ENCODE measurements at regions not wholly inside any gene's neighbourhood (a gene's known extent, or its start where the extent isn't known, plus 50 kb on each side); places are given as distances from the start of the nearest gene placed in this dataset.

DNA sequence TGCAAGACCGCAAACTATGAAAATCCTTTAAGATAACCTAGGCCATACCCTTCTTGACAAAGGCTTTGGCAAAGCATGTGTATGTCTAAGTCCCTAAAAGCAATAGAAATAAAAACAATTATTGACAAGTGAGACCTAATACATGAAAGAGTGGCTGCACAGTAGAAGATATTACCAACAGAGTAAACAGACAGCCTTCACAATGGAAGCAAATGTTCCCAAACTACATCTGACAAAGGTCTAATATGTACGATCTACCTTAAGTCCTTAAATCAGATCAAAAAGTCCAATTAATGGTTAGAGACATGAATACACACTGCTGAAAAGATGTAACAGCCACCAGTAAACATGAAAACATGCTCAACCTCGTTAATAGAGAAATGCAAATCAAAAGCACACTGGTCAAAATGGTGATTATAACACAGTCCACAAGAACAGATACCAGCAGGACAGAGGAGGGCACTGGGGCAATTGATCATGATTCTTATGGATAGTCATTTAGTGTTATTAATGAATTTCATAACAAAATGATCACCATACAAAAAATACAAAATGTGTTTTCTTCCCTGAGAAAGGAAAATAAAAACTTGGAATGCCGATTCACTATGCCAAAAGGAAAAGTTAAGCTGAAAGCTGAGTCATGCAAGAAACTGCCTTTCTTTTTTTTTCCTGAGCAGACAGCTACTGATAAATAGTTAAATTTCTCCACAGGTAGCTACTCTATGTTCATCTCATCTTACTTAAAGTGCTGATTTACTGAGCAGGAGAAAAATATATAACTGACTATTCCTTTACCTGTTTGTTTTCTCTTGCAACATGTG, 102.6 kb upstream of the VPREB1 start:
- CTCF ChIA-PET = interaction anchor here (0.7 to 0.8 kb wide), 2 partner anchors 31 to 207 kb away, joined by 3 read pairs; no protein-coding TSS in a partner anchor
- H3K27ac ChIP-seq = no peak overlapping the region
- TF ChIP-seq, protein P1, sequence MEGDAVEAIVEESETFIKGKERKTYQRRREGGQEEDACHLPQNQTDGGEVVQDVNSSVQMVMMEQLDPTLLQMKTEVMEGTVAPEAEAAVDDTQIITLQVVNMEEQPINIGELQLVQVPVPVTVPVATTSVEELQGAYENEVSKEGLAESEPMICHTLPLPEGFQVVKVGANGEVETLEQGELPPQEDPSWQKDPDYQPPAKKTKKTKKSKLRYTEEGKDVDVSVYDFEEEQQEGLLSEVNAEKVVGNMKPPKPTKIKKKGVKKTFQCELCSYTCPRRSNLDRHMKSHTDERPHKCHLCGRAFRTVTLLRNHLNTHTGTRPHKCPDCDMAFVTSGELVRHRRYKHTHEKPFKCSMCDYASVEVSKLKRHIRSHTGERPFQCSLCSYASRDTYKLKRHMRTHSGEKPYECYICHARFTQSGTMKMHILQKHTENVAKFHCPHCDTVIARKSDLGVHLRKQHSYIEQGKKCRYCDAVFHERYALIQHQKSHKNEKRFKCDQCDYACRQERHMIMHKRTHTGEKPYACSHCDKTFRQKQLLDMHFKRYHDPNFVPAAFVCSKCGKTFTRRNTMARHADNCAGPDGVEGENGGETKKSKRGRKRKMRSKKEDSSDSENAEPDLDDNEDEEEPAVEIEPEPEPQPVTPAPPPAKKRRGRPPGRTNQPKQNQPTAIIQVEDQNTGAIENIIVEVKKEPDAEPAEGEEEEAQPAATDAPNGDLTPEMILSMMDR (conservative IDR thresholded peaks at IDR 0.05; ENCODE audit: low read depth) = no peak
- POLR2A ChIA-PET (ENCODE audit: low non-redundant PET) = no interaction called here
- no peak for DNase-seq (ENCODE audit: low spot score)

DNA sequence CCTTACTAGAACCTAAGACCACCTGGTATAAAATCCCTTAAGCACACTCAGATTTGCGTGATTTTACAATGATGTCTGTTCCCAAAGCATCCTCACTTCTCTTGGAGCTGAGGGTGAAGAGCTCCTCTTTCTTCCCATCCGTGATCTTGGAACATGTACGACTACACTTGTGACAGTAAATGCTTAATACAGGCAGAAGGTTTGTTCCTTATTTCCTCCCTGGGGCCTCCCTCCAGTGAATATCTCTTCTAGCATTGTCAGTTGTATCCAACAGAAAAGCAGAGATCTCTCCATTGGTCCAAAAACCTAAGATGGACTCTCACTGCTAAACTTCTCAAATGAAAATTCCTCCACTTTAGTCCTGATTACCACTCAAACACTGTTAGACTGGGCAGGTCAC, 103.6 kb upstream of the VPREB1 start:
- TF ChIP-seq, protein P1 (conservative IDR thresholded peaks at IDR 0.05; ENCODE audit: low read depth) = no peak
- ChIA-PET CTCF (no interaction called here), POLR2A (ENCODE audit: low non-redundant PET) (no interaction called here)
- H3K27ac ChIP-seq = no peak overlapping the region
- no peak for DNase-seq (ENCODE audit: low spot score)

DNA sequence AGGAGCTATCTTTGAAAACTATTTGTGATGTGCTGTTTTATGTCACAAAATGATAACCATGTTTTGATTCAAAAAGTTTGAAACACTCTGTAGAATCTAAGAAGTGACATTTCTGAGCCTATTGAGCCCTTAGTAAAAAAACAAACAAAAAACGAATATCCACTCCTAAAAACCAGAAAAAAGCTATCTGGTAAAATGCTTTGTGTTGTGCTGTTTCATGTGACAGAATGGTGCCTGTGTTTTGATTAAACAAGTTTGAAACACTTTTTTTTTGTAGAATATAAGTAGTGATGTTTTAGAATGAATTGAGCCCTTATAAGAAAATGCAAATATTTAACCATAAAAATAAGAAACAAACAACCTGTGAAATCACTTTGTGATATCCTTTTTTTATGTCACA, 105.2 kb upstream of the VPREB1 start:
- no peak for DNase-seq (ENCODE audit: low spot score)
- ChIA-PET POLR2A (ENCODE audit: low non-redundant PET) (no interaction called here), CTCF (no interaction called here)
- TF ChIP-seq, protein P1 (conservative IDR thresholded peaks at IDR 0.05; ENCODE audit: low read depth) = no peak
- H3K27ac ChIP-seq = no peak overlapping the region

DNA sequence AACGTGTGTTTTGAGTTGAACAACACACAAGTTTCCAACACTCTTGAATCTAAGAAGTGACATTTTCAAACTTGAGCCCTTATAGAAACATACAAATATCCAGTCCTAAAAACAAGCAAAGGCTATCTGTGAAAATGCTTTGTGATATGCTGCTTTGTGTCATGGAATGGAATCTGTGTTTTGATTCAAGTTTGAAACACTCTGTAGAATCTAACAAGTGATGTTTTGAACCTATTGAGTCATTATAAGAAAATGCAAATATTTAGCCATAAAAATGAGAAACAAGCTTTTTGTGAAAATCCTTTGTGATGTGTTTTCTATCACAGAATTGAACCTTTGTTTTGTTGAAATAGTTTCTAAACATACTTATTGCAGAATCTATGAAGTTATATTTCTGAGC, 105.7 kb upstream of the VPREB1 start:
- POLR2A ChIA-PET (ENCODE audit: low non-redundant PET) = no interaction called here
- CTCF ChIA-PET = no interaction called here
- no peak for DNase-seq (ENCODE audit: low spot score)
- TF ChIP-seq, protein P1 (conservative IDR thresholded peaks at IDR 0.05; ENCODE audit: low read depth) = no peak
- no peak overlapping the region for H3K27ac ChIP-seq

DNA sequence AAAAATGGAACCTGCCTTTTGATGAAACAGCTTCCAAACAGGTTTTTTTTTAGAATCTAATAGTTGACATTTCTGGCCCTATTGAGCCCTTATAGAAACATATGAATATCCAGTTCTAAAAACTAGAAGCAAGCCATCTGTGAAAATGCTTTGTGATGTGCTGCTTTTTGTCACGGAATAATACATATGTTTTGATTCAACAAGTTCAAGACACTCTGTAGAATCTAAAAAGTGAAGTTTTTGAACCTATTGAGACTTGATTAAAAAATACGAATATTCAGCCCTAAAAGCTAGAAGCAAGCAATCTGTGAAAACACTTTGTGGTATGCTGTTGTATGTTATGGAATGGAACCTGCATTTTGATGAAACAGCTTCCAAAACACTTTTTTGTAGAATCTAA, 106.7 kb upstream of the VPREB1 start:
- H3K27ac ChIP-seq = no peak overlapping the region
- DNase-seq (ENCODE audit: low spot score) = no peak
- ChIA-PET CTCF (interaction anchor here (0.7 kb wide), 1 partner anchor 46 kb away, joined by 3 read pairs; no protein-coding TSS in a partner anchor), POLR2A (ENCODE audit: low non-redundant PET) (no interaction called here)
- TF ChIP-seq, protein P1 (conservative IDR thresholded peaks at IDR 0.05; ENCODE audit: low read depth) = no peak

DNA sequence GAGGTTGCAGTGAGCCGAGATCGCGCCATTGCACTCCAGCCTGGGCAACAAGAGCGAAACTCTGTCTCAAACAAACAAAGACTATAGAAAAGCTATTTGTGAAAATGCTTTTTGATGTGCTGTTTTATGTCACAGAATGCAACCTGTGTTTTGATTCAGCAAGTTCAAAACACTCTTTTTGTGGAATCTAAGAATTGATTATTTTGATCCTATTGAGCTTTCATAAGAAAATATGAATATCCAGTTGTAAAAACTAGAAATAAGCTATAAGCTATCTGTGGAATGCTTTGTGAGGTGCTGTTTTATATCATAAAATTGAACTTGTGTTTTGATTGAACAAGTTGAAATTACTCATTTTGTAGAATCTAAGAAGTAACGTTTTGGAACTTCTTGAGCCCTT, 110.7 kb upstream of the VPREB1 start:
- CTCF ChIA-PET = no interaction called here
- no peak overlapping the region for H3K27ac ChIP-seq
- TF ChIP-seq, protein P1 (conservative IDR thresholded peaks at IDR 0.05; ENCODE audit: low read depth) = no peak
- POLR2A ChIA-PET (ENCODE audit: low non-redundant PET) = no interaction called here
- DNase-seq (ENCODE audit: low spot score) = no peak
